Progenitor cell of endocrine pancreas (in vitro differentiated cells): ENCODE measurements at regions not wholly inside any gene's neighbourhood (a gene's known extent, or its start where the extent isn't known, plus 50 kb on each side); places are given as distances from the start of the nearest gene placed in this dataset.
"Not testable (repeated sequence)": the region's sequence is repeated elsewhere in the genome, so short reads cannot be mapped to it uniquely, and the experiment has no call there.

ENCODE experiments used
- DNase-seq: peaks from one replicate; pipeline ENCODE4 v3.0.0; 2021; ENCODE audit warnings: low spot score; ENCODE audit not compliant: unreplicated experiment
- H3K27ac Mint-ChIP-seq: 2 replicates; pipeline ENCODE4 v1.8.0; 2021; ENCODE audit warnings: mild to moderate bottlenecking, moderate library complexity, mixed read lengths
- H3K27me3 Mint-ChIP-seq: 2 replicates; pipeline ENCODE4 v1.8.0; 2021; ENCODE audit warnings: mixed read lengths
- H3K36me3 Mint-ChIP-seq: 2 replicates; pipeline ENCODE4 v1.8.0; 2022; ENCODE audit warnings: mixed read lengths; ENCODE audit not compliant: insufficient read depth
- H3K4me1 Mint-ChIP-seq: 2 replicates; pipeline ENCODE4 v1.8.0; 2021; ENCODE audit warnings: low read depth, mixed read lengths
- H3K4me3 Mint-ChIP-seq: 2 replicates; pipeline ENCODE4 v1.8.0; 2021; ENCODE audit warnings: low read depth, mild to moderate bottlenecking, moderate library complexity, mixed read lengths
- H3K9me3 Mint-ChIP-seq: 2 replicates; pipeline ENCODE4 v1.8.0; 2021; ENCODE audit warnings: low read depth, mixed read lengths
- TF ChIP-seq, protein P1 (sequence below): fragments of 200-600 bp; sonication (generic); IDR thresholded peaks from one replicate; pipeline ENCODE4 v1.5.0; 2021; ENCODE audit warnings: antibody characterized with exemption, mild to moderate bottlenecking; ENCODE audit not compliant: unreplicated experiment

DNA sequence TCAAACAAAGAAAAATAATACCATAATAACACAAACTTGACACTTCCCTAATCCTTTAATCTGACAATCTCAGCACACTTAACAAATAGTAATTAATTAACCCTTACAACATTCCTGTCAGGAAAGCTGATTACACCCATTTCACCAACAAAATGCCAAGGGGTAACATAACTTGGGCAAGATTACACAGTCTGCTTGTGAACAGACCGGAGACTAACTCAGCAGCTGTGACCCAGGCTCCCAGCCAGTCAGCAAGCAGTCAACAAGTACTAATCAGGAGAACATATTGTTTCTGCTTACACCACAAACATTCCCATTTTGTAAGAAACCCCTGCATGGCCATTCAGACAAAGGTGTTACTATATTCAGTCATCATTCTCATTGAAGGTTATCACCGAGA lies 592.5 kb upstream of the FLRT2 start:
- Mint-ChIP-seq H3K27me3 (peaks cover 10% of the 10 kb centered on the region), H3K9me3 (peaks cover 16% of the 10 kb centered on the region), H3K4me1 (peaks cover 7% of the 10 kb centered on the region), H3K4me3 (no peak overlapping the region), H3K27ac (no peak overlapping the region), H3K36me3 (no peaks in the 10 kb centered on the region)
- TF ChIP-seq, protein P1, sequence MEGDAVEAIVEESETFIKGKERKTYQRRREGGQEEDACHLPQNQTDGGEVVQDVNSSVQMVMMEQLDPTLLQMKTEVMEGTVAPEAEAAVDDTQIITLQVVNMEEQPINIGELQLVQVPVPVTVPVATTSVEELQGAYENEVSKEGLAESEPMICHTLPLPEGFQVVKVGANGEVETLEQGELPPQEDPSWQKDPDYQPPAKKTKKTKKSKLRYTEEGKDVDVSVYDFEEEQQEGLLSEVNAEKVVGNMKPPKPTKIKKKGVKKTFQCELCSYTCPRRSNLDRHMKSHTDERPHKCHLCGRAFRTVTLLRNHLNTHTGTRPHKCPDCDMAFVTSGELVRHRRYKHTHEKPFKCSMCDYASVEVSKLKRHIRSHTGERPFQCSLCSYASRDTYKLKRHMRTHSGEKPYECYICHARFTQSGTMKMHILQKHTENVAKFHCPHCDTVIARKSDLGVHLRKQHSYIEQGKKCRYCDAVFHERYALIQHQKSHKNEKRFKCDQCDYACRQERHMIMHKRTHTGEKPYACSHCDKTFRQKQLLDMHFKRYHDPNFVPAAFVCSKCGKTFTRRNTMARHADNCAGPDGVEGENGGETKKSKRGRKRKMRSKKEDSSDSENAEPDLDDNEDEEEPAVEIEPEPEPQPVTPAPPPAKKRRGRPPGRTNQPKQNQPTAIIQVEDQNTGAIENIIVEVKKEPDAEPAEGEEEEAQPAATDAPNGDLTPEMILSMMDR = no peak
- no peak for DNase-seq

GRCh38 chr14:84944901-84945300 lies 585.0 kb upstream of the FLRT2 start:
- not testable (repeated sequence) for H3K4me3 Mint-ChIP-seq, H3K9me3 Mint-ChIP-seq, DNase-seq, H3K27ac Mint-ChIP-seq, H3K36me3 Mint-ChIP-seq, H3K27me3 Mint-ChIP-seq, H3K4me1 Mint-ChIP-seq

- Mint-ChIP-seq H3K4me3 (no peak overlapping the region), H3K4me1 (peaks cover 2% of the 10 kb centered on the region), H3K27ac (no peak overlapping the region), H3K27me3 (peaks cover 2% of the 10 kb centered on the region), H3K9me3 (peaks cover 4% of the 10 kb centered on the region), H3K36me3 (no peaks in the 10 kb centered on the region)
- TF ChIP-seq, protein P1 = no peak
- DNase-seq = no peak
Measured at GRCh38 chr14:84959851-84960520, 570.0 kb upstream of the FLRT2 start.

DNA sequence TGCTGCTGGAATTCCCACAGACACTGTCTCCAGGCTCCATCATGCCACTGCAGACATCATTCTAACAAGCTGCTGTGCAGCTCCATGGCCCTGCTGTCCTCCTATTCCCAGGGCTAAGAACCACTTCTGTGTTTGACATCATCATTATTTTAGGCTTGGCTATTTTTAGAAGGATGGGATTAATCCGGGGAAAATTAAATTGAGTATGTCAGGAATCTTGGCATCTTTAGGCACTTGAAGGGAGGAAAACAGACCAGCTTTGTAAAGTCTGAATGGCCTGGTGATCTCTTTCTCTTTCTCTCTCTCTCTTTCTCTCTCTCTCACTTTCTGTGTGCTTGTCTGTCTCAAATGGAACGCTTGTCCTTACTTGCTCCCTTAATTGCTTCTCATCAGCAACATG lies 568.3 kb upstream of the FLRT2 start:
- DNase-seq = no peak
- peaks cover 4% of the 10 kb centered on the region for H3K9me3 Mint-ChIP-seq
- H3K27me3 Mint-ChIP-seq = peaks cover 6% of the 10 kb centered on the region
- H3K4me1 Mint-ChIP-seq = peaks cover 2% of the 10 kb centered on the region
- TF ChIP-seq, protein P1 = no peak
- no peaks in the 10 kb centered on the region for H3K36me3 Mint-ChIP-seq
- H3K4me3 Mint-ChIP-seq = no peak overlapping the region
- no peak overlapping the region for H3K27ac Mint-ChIP-seq

DNA sequence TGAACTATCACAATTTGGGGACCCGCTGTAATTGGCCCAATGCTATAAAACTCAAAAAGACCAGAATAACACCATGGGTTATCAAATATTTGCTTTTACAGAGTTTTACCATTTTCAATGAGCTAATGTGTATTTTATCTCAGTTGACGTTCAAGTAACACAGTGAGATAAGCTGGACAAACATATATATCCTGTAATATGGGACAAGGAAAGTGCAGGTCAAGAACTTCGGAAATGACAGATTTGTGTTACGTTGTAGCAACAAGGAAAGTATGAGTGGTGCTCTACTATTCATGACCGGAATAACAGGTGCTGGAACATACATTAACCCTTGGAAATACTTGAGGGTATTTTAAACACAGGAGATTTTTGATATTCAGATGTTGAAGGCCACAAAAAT lies 566.4 kb upstream of the FLRT2 start:
- TF ChIP-seq, protein P1 = no peak
- H3K9me3 Mint-ChIP-seq = peaks cover 4% of the 10 kb centered on the region

DNA sequence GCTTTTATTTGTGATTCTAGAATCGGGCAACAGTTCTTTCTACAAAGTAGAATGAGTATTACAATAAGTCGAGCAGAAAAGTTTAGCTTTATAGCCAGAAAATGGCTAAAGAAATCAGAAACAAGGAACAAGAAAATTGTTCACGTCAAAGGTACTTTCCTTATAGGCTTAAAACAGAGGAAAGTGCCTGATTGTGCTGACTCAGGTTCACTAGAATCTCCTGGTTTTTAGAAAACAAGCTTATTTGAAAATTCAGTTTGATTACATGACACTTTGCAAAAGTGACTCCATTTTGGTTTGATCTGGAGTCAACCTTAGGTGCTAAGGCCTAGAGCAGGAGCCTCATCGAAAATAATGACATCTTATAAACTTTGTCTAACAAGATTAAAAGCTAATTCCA lies 564.7 kb upstream of the FLRT2 start:
- Mint-ChIP-seq H3K27ac (no peak overlapping the region), H3K4me3 (no peak overlapping the region), H3K9me3 (peaks cover 4% of the 10 kb centered on the region), H3K27me3 (peaks cover 21% of the 10 kb centered on the region), H3K4me1 (peaks cover 2% of the 10 kb centered on the region), H3K36me3 (no peaks in the 10 kb centered on the region)
- DNase-seq = no peak
- TF ChIP-seq, protein P1 = no peak

More for the DNA sequence above, 566.4 kb upstream of the FLRT2 start:
- no peak for DNase-seq
- Mint-ChIP-seq H3K27ac (no peak overlapping the region), H3K4me1 (peaks cover 2% of the 10 kb centered on the region), H3K27me3 (peaks cover 9% of the 10 kb centered on the region), H3K4me3 (no peak overlapping the region), H3K36me3 (no peaks in the 10 kb centered on the region)
